Nephron (organoid): ENCODE measurements at regions not wholly inside any gene's neighbourhood (a gene's known extent, or its start where the extent isn't known, plus 50 kb on each side); places are given as distances from the start of the nearest gene placed in this dataset.

Source experiments
- H3K27ac Mint-ChIP-seq, 3 experiments: 2 replicates each; pipeline ENCODE4 v1.8.0; 2020; ENCODE audit warnings: mixed read lengths in 3 of 3, mild to moderate bottlenecking in 2 of 3, moderate library complexity in 1 of 3
- H3K27me3 Mint-ChIP-seq: 2 replicates; pipeline ENCODE4 v1.8.0; 2021; ENCODE audit warnings: low read depth, mild to moderate bottlenecking, moderate library complexity, mixed read lengths
- H3K36me3 Mint-ChIP-seq: 2 replicates; pipeline ENCODE4 v1.8.0; 2020; ENCODE audit warnings: low read depth, mixed read lengths
- H3K4me1 Mint-ChIP-seq: 2 replicates; pipeline ENCODE4 v1.8.0; 2020; ENCODE audit warnings: mixed read lengths
- H3K4me3 Mint-ChIP-seq, 3 experiments: 2 replicates each; pipeline ENCODE4 v1.8.0; 2020; ENCODE audit warnings: mild to moderate bottlenecking in 3 of 3, mixed read lengths in 3 of 3, moderate library complexity in 2 of 3
- H3K9me3 Mint-ChIP-seq: 2 replicates; pipeline ENCODE4 v1.8.0; 2020; ENCODE audit warnings: mixed read lengths
- TF ChIP-seq, protein P1 (sequence below), 3 experiments: fragments of 200-600 bp; sonication (generic); IDR thresholded peaks; one replicate each; pipeline ENCODE4 v1.5.0; 2021; ENCODE audit warnings: antibody characterized with exemption in 3 of 3; ENCODE audit not compliant: unreplicated experiment in 3 of 3

DNA sequence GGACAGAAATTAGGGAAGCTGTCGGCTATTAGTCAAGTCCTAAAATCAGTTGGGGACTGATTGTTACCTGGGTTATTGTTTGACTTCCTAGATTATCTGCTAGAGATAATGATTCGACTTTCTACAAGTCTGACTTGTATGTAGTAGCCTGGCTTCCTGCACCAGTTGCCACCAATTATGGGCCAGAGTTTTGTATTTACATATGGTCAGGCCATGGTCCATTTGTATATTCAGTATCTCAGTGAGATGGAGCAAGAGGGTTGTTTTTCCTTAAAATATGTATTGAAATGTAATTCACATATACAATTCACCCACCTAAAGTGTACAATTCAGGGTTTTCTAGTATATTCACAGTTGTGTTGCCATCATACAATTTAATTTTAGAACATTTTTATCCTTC lies 130.6 kb upstream of the PHACTR3 start:
- no peaks in the 10 kb centered on the region for H3K36me3 Mint-ChIP-seq

DNA sequence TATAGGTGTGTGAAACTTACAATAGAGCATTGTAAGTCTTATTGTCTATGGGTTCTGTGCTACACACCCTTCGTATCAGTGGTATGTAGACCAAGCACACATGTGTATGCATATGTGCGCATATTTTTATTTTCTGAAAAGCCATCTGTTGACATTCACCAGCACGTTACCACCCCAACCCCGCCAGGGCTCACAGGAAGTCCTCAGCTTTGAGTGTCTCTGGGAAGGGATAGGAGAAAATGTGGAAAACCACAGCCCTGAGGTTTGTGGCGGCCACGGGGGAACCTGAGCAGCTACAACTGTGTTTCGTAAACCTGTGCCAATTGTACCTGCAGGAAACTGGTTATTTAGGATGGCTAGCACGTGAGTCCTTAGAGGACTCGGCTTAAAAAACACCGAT lies 123.3 kb upstream of the PHACTR3 start:
- H3K27ac Mint-ChIP-seq: no peak overlapping the region
- no peaks in the 10 kb centered on the region for H3K4me1 Mint-ChIP-seq

More for the DNA sequence above, 130.6 kb upstream of the PHACTR3 start:
- H3K9me3 Mint-ChIP-seq: peaks cover 4% of the 10 kb centered on the region
- no peak overlapping the region for H3K27ac Mint-ChIP-seq
- TF ChIP-seq, protein P1, sequence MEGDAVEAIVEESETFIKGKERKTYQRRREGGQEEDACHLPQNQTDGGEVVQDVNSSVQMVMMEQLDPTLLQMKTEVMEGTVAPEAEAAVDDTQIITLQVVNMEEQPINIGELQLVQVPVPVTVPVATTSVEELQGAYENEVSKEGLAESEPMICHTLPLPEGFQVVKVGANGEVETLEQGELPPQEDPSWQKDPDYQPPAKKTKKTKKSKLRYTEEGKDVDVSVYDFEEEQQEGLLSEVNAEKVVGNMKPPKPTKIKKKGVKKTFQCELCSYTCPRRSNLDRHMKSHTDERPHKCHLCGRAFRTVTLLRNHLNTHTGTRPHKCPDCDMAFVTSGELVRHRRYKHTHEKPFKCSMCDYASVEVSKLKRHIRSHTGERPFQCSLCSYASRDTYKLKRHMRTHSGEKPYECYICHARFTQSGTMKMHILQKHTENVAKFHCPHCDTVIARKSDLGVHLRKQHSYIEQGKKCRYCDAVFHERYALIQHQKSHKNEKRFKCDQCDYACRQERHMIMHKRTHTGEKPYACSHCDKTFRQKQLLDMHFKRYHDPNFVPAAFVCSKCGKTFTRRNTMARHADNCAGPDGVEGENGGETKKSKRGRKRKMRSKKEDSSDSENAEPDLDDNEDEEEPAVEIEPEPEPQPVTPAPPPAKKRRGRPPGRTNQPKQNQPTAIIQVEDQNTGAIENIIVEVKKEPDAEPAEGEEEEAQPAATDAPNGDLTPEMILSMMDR (IDR thresholded peaks at IDR 0.05; ENCODE audit: unreplicated experiment in 3 of 3): no peak
- no peaks in the 10 kb centered on the region for H3K4me1 Mint-ChIP-seq
- H3K27me3 Mint-ChIP-seq: peaks cover 31% of the 10 kb centered on the region
- no peak overlapping the region for H3K4me3 Mint-ChIP-seq

DNA sequence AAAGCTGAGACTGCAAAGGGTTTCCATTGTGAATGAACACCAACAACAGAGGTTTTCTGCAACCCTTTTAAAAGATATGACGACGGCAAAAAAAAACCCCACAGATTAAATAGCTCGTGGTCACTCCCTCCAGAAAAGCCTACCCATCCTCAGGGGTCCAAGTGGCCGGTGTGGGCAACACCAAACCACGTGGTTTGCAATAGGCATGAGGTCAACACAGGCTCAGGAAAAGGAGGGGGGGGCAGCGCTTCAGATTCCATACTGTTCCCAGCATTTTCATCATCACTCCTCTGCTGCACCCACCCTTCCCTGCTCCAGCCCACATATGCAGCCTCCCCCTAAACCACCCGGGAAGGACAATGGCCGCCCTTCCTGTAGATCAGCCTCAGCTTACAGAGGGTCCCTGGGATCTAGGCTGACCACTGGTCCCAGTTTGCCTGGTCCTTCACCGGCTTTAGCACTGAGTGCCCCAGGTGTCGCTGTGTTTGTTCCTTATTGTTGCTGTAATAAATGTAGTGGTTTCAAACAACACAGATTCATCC lies 122.8 kb upstream of the PHACTR3 start:
- Mint-ChIP-seq H3K9me3 (peaks cover 2% of the 10 kb centered on the region), H3K36me3 (no peaks in the 10 kb centered on the region), H3K27me3 (peaks cover 33% of the 10 kb centered on the region), H3K27ac (no peak overlapping the region), H3K4me3 (no peak overlapping the region), H3K4me1 (no peaks in the 10 kb centered on the region)
- TF ChIP-seq, protein P1 (IDR thresholded peaks at IDR 0.05; ENCODE audit: unreplicated experiment in 3 of 3): no peak

More for the DNA sequence above, 123.3 kb upstream of the PHACTR3 start:
- Mint-ChIP-seq H3K36me3 (no peaks in the 10 kb centered on the region), H3K4me3 (no peak overlapping the region), H3K9me3 (peaks cover 2% of the 10 kb centered on the region), H3K27me3 (peaks cover 33% of the 10 kb centered on the region)
- TF ChIP-seq, protein P1 (IDR thresholded peaks at IDR 0.05; ENCODE audit: unreplicated experiment in 3 of 3): no peak

DNA sequence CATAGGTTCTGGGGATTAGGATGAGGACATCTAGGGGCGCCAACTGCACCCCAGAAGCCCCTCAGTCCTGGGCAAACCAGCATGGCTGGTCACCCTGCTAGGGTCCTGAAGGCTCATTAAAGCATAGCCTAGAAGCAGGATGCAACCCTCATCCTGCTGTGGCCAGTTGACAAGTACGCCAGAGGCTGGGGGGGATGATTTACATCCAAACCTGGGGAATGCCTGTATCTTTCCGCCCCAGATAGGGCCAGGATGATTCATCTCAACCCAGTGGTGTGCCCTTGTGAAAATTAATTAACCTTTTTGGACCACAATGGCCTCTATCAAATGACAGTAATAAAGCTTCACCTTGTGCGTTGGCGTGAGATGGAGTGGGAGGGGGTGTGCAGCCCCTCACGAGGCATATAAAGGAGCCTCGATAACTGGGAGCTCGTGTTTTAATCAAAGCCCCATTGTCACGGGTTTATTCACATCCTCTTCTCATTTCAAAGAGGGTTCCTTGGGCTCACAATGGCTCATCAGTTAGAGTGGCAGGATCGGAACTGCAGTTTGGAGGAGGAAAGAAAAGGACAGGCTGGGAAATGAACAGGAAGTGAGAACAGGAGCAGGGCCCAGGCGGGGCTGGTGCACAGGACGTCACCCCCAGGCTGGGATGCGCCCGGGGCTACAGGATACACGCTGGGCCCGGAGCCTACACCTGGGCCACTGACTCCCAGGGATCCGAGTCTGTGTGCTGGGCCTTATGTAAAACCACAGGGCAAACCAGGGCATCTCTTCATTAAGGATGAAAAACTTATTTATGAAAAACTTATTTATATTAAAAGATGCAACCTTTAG lies 121.8 kb upstream of the PHACTR3 start:
- TF ChIP-seq, protein P1 (IDR thresholded peaks at IDR 0.05; ENCODE audit: unreplicated experiment in 3 of 3): no peak
- Mint-ChIP-seq H3K27me3 (peaks cover 37% of the 10 kb centered on the region), H3K36me3 (no peaks in the 10 kb centered on the region), H3K9me3 (peaks cover 2% of the 10 kb centered on the region), H3K4me1 (no peaks in the 10 kb centered on the region), H3K27ac (no peak overlapping the region), H3K4me3 (no peak overlapping the region)

DNA sequence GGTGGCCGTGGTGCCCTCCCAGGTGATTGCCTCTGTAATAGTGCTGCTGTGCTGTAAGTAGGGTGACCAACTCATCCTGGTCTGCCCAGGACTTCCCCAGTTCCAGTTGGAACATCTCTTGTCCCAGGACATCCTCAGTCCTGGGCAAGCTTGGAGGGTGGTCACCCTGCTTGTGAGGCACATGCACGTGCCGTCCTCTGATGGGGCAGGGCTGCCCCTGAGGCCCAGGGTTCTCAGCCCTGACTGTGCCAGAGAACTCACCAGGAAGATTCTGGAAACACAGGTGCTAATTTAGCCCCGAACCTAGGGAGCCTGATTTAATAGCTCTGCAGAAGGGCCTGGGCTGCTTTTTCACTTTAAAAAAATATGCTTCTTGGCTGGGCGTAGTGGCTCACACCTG lies 120.9 kb upstream of the PHACTR3 start:
- peaks cover 2% of the 10 kb centered on the region for H3K9me3 Mint-ChIP-seq
- no peak overlapping the region for H3K27ac Mint-ChIP-seq
- TF ChIP-seq, protein P1 (IDR thresholded peaks at IDR 0.05; ENCODE audit: unreplicated experiment in 3 of 3): no peak
- H3K36me3 Mint-ChIP-seq: no peaks in the 10 kb centered on the region
- H3K27me3 Mint-ChIP-seq: peaks cover 35% of the 10 kb centered on the region
- no peak overlapping the region for H3K4me3 Mint-ChIP-seq
- H3K4me1 Mint-ChIP-seq: peaks cover 5% of the 10 kb centered on the region
